Fibroblast of the conjunctiva (primary cell): ENCODE measurements at regions not wholly inside any gene's neighbourhood (a gene's known extent, or its start where the extent isn't known, plus 50 kb on each side); places are given as distances from the start of the nearest gene placed in this dataset.
"Not testable (repeated sequence)": the region's sequence is repeated elsewhere in the genome, so short reads cannot be mapped to it uniquely, and the experiment has no call there.

Experiments
- DNase-seq: peaks from one replicate; pipeline ENCODE4 v3.0.0-alpha.2; 2010; ENCODE audit warnings: low read depth

- no peak for DNase-seq
Observed at GRCh38 chr2:34703292-34703691, 1104.2 kb upstream of the FAM98A start.

GRCh38 chr2:34702391-34702790 is 1103.3 kb upstream of the FAM98A start:
- DNase-seq: not testable (repeated sequence)

GRCh38 chr2:34677591-34677990 is 1078.5 kb upstream of the FAM98A start:
- not testable (repeated sequence) for DNase-seq

GRCh38 chr2:34677119-34677531 is 1078.0 kb upstream of the FAM98A start:
- not testable (repeated sequence) for DNase-seq

- no peak for DNase-seq
Observed at GRCh38 chr2:34670482-34670881, 1071.4 kb upstream of the FAM98A start.

- DNase-seq: no peak
Observed at GRCh38 chr2:34666821-34667220, 1067.7 kb upstream of the FAM98A start.

- no peak for DNase-seq
Observed at GRCh38 chr2:34664266-34664665, 1065.2 kb upstream of the FAM98A start.

GRCh38 chr2:34663314-34663713 is 1064.2 kb upstream of the FAM98A start:
- DNase-seq: no peak

- DNase-seq: no peak
Observed at GRCh38 chr2:34660741-34661140, 1061.6 kb upstream of the FAM98A start.

GRCh38 chr2:34656632-34657031 is 1057.5 kb upstream of the FAM98A start:
- no peak for DNase-seq

GRCh38 chr2:34652636-34653035 is 1053.5 kb upstream of the FAM98A start:
- no peak for DNase-seq

GRCh38 chr2:34646901-34647300 is 1047.8 kb upstream of the FAM98A start:
- no peak for DNase-seq

GRCh38 chr2:34632327-34632726 is 1033.2 kb upstream of the FAM98A start:
- DNase-seq: no peak

GRCh38 chr2:34627003-34627402 is 1027.9 kb upstream of the FAM98A start:
- DNase-seq: no peak

GRCh38 chr2:34604164-34604563 is 1005.1 kb upstream of the FAM98A start:
- DNase-seq: no peak

GRCh38 chr2:34602262-34602661 is 1003.2 kb upstream of the FAM98A start:
- no peak for DNase-seq

- no peak for DNase-seq
Observed at GRCh38 chr2:34601561-34601960, 1002.5 kb upstream of the FAM98A start.

- DNase-seq: no peak
Observed at GRCh38 chr2:34578641-34579040, 979.5 kb upstream of the FAM98A start.

GRCh38 chr2:34570266-34570872 is 971.3 kb upstream of the FAM98A start:
- no peak for DNase-seq

- no peak for DNase-seq
Observed at GRCh38 chr2:34567128-34567527, 968.0 kb upstream of the FAM98A start.

GRCh38 chr2:34552337-34552736 is 953.2 kb upstream of the FAM98A start:
- DNase-seq: no peak

- DNase-seq: no peak
Observed at GRCh38 chr2:34549710-34550345, 950.7 kb upstream of the FAM98A start.

GRCh38 chr2:34547900-34548299 is 948.8 kb upstream of the FAM98A start:
- no peak for DNase-seq

- DNase-seq: no peak
Observed at GRCh38 chr2:34547340-34547739, 948.2 kb upstream of the FAM98A start.
